Stimulated activated CD8-positive, alpha-beta memory T cell treated with anti-CD3 and anti-CD28 coated beads, Interleukin-4, amount 100 ng/mL, for 4 hours (primary cell): ENCODE measurements at regions not wholly inside any gene's neighbourhood (a gene's known extent, or its start where the extent isn't known, plus 50 kb on each side); places are given as distances from the start of the nearest gene placed in this dataset.

Experiments
- DNase-seq, 2 donors: peaks; one replicate each; pipeline ENCODE4 v3.0.0-alpha.2; 2020; ENCODE audit warnings: low read depth in 2 of 2, low spot score in 1 of 2

DNA sequence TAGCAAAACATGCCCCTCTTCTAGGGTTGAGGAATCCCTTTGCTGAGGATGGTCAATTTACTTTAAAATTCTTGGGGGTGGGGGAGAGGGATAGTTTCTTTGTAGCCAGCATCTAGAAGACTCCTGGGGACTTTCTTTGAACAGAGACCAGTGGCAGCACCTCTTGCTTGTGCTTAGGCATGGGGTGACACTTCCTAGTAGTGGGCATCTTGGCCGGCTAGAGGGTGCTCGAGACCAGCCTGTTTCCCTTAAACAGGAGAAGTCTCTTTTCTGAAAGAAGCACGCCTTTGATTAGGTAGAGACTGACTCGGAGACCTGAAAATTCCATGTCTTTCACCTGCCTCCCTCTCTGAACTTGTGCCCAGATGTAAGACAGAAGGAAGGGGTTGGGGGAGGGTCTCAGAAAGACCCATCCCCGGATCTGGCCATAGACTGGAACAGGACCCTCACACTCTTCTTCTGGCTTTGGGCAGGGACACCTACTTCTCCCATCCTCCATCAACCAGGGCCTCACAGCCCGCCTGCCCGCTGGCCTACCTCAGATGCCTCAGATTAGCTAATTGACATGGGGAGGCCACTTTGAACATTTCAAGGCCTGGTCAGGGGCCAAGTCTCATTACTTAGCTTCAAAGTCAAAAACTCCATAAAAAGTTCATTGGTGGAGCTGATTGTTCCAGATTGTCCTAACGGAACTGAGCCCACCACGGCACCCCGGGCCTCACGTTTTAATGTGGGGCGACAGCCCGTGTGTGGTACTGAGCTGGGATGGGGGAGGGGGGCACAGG lies 172.2 kb downstream of the CDC5L start:
- no peak for DNase-seq

- DNase-seq: no peak
These were observed 173.1 kb downstream of the CDC5L start for GRCh38 chr6:44560458-44561059.

DNA sequence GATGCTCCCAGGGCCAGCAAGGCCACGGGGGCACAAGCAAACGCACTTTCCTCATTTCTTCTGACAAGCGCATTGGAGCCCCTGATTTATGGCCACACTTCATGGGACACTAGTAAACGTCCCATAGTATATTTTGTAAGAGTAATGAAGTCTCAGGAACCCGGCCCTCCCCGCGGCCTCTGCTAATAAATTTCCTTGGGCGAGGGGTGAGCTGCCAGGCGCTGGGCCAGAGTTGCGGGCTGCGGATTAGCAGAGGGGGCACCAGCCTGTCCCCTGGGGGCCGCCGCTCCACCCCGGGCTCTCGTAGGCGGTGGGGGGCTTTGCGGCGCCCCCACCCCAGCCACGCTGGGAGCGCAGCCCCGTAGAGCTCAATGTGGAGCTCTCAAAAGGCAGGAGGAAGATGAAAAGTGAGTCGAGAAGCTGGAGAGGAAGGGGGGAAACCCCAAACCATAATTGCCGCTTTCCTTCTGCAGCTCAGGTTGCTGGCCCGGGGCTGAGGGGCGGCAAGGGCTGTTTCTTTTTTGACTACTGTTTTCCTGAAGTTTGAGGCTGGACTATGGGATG lies 173.6 kb downstream of the CDC5L start:
- DNase-seq: no peak

GRCh38 chr6:44561832-44562665 lies 174.5 kb downstream of the CDC5L start:
- no peak for DNase-seq

- DNase-seq: no peak
These were observed 175.9 kb downstream of the CDC5L start for GRCh38 chr6:44563397-44563796.

DNA sequence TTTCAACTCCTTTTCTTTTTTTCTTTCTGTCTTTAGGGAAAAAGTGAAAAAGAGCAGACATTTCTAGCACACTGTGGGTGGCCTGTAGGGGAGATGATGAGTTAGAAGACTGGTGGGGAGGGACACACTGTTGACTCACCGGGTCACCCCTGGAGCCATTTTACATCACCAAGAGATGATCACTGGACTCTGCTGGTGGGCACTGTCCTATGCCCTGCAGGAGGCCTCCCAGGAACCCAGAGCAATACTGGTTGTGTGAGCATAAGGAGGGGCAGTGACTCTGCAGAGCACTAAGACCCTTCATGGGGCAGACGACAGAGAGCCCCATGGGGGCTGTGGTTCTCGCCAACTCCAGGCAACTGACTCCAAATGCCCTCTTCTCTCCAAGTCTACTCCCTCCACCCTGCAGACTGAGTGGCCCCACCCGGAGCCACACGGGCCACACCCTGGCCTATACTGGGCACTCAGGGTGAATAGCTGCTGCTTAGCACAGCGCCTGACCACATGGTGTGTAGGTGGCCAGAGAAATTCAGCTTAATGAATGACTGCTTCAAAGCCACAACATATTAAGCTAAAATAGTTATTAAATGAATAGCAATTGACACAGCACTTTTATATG lies 177.5 kb downstream of the CDC5L start:
- no peak for DNase-seq

- no peak for DNase-seq
These were observed 179.9 kb downstream of the CDC5L start for GRCh38 chr6:44567406-44567805.

DNA sequence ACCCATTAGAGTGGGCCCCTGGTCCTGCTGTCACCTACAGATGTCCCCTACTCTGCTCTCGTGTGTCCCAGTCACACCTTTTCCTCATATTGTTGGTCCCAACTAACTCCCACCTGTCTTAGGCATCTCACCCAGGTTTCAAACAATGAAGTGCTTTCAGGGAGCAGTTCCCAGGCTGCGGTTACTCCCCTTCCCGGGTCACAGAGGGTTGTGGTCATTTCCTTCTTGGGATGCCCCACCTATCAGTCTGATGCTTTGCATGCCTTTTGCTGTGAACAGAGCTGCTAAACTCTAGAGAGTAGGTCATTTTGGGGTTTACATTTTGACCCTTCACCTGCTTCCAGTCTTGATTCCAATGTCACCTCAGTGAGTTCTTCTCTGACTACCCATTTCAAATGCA lies 181.6 kb downstream of the CDC5L start:
- DNase-seq: no peak

DNA sequence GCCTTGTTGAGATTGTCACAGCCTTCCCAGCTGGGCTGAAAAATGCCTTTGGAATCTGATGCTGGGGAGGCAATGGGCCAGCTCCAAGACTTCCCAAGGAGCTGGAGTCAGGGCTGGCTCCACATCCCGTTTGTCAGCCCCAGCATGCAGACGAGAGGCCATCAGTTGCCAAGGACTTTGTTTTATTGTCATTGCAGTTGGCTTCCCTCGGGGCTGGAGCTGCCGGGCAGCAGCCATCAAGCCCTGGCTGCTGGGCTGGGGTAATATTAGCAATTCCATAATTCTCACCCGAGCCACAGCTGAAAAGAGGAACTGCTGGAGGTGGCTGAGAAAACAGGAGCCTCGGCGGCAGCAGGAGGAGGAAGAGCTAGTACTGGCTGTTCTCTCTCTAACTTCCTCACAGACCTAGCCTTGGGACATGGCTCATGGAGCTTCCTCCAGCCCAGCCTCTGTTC lies 182.5 kb downstream of the CDC5L start:
- no peak for DNase-seq

- no peak for DNase-seq
These were observed 184.0 kb downstream of the CDC5L start for GRCh38 chr6:44571510-44571909.

- DNase-seq: no peak
These were observed 184.8 kb downstream of the CDC5L start for GRCh38 chr6:44572346-44572745.

DNA sequence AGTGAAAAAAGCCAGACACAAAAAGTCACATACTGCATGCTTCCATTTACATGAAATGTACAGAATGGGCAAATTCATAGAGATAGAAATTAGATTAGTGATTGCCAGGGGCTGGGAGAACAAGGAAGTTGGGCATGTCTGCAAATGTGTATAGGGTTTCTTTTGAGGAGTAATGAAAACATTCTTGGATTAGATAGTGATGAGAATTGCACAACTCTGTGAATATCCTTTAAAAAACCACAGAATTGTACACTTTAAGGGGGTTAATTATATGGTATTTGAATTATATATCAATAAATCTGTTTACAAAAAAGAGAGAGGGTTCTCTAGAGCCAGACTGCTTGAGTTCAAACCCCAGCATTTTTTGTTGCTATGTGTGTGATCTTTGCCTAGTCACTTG lies 188.1 kb downstream of the CDC5L start:
- DNase-seq: no peak

DNA sequence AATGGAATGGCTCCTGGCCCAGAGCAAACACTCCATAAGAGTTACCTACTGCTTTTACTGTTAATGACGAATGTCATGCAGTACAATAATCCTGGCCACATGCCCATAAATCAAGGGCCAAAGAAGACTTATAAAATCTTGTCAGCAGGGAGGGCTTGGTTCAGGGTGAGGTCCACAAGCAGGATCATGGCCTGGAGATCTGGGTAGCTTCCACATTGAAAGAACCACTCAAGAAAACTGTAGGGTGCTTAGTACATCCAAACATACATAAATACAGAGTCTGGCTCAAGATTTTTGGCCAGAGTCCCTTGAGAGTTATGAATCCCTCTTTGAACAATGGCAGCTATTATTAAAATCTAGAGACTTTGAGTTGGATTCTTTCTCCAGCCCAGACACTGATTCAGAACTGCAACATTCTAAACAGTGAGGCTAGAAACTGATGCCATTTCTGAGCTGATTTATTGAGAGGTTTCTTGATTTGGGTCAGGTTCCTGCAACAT lies 188.7 kb downstream of the CDC5L start:
- DNase-seq: no peak

GRCh38 chr6:44580901-44581300 lies 193.4 kb downstream of the CDC5L start:
- DNase-seq: no peak

DNA sequence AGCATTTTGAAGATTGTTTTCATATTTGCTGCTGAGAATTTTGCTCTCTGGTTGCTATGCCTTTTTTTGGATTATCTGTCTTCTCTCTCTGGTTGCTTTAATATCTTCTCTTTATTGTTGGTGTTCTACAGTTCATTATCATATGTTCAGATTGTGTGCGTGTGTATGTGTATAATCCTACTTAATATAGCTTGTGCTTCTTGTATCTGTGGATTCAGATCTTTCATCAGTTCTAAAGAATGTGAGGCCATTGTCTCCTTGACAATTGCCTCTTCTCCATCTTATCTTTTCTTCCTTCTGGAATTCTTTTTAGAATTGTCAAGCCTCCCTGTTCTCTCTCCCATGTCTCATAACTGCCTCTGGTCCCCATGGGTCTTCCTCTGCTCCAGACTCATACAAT lies 195.4 kb downstream of the CDC5L start:
- DNase-seq: no peak

- DNase-seq: no peak
These were observed 203.0 kb downstream of the CDC5L start for GRCh38 chr6:44590471-44590870.

GRCh38 chr6:44593539-44593944 lies 206.0 kb downstream of the CDC5L start:
- peak; percentile 27 to 50 for DNase-seq

DNA sequence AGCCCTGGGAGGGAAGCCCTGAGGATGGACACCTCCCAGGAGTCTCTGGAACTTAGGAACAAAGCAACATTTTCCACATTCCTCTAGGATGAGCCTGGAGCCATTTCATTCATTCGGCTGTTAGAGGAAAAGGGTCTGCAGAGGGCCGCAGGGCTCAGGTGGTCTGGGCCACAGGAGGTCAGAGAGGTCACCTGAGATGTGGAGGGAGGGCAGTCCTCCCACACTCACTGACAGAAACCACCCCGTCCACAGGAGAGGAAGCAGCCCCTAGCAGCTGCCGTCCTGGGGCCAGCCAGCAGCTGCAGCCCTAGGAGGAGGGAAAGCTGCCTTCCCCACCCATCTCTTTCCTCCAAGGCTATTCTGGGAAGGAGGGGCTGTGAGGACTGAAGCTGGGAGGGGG lies 207.0 kb downstream of the CDC5L start:
- DNase-seq: no peak

DNA sequence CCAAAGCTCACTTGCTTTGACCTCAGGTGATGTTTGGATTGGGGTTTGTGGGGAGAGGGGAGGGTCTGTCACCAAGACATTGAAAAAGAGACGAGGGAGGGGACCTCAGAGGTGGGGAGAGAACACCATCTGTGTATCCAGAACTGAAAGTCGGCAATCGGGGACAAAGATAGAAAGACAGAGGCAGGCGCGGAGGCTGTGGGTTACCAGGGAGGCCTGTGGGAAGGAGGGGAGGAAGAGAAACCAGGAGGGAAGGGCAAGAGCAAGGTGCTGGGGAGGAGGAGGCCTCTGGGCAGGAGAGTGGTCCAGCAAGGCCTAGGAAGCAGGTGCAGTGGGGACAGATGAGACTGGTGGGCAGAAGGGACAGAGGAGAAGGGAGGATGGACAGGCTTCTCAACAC lies 211.2 kb downstream of the CDC5L start:
- no peak for DNase-seq

GRCh38 chr6:44599672-44600071 lies 212.2 kb downstream of the CDC5L start:
- DNase-seq: no peak
